GM19455 (cell line): ENCODE measurements at regions not wholly inside any gene's neighbourhood (a gene's known extent, or its start where the extent isn't known, plus 50 kb on each side); places are given as distances from the start of the nearest gene placed in this dataset.

Source experiments
- ATAC-seq: cut with Tn5 transposase; IDR thresholded peaks from one replicate; pipeline ENCODE4 v1.9.1; 2021; ENCODE audit not compliant: unreplicated experiment

DNA sequence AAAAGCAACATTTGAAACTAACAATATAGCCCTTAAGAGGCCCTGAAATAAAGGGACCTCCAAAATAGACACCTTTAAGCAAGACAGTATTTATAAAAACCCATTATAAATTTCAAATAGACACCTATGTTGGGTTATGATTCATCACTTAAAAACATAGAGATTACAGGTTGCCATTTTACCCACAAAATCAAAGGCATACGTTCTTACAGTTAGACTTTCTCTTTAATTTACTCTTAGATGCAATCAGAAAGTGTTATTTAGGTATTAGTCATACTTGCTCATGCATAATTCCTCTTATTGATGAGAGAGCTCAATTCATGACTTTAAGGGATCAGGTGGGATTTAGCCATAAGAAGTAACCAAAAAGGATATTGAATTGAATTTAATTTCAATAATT, 51.5 kb upstream of the TMEM200A start:
- peak; percentile 60 for ATAC-seq

DNA sequence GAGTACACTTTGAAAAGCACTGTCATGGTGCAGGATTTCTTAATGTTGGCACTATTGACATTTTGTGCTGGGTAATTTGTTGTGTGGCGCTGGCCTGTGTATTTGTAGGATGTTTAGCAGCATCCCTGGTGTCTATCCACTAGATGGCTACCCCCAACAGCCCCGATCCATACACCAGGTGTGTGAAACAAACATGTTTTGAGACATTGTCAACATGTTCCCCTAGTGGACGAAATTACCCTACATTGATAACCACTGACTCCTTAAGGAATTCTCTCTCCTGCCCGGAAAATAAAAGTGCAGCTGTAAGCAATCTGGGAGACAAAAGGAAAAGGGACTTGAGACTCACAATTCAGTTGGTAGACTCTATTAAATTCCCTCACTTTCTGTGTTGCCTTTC, 52.6 kb upstream of the TMEM200A start:
- ATAC-seq = no peak

DNA sequence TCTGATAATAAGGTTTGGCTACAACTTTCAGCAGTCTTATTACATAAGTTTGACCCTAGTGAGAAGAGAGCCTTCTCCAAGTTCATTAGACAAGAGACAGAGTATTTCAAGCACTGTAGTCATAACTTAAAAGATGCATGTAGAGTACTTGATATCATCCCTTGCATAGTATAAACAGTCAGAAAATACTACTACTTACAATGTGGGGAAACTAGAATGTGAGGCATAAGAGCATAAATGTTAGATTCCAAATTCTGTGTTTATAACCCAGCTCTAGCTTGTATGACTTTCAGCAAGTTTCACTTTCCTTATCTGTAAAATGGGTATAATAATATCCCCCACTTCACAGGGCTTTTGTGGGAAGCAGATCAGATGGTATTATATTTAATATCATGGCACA, 56.8 kb upstream of the TMEM200A start:
- ATAC-seq = no peak

DNA sequence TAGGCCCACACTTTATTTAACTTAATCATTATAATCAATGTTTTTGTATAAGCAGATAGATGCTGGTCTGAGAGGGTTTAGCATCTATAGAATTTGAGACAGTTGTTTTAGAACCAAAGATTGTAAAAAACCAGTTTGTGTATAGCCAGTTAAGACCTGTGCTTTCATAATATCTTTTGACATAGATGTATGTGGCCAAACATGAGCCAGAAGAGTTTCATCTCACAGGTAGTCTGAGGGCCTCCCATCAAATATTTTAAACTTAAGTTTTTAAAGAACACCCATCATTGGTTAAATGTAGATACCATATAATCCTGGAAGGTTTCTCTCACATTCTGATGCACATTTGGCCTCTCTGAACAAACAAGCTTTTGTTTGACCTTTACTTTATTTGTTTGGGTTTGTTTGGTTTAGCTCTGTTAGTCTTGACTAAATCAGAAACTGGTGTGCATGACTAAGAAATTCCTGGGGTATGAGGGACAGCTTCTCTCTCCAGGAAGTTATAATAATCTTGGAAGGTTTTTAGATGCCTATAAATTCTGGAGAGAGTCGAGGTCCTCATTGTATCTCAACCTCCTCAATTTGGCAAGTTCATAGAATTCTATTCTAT, 58.0 kb upstream of the TMEM200A start:
- ATAC-seq = no peak

DNA sequence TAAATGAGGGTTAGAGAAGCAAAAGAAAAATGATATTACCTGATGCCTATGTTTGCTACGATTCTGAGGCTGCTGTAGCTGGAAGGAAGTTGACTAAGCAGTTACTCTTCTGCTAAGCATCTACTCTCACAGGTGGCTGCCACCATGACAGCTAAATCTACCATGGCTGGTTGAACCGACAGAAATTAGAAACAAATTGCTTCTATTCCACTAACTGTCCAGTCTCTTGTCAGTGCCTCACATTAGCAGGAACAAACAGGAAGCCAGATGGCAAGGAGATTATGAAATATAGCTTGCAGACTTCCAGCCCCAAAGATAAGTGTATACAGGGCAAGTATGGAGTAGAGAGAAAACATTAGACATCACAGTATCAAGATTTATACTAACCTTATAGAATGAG, 59.4 kb upstream of the TMEM200A start:
- ATAC-seq = no peak

DNA sequence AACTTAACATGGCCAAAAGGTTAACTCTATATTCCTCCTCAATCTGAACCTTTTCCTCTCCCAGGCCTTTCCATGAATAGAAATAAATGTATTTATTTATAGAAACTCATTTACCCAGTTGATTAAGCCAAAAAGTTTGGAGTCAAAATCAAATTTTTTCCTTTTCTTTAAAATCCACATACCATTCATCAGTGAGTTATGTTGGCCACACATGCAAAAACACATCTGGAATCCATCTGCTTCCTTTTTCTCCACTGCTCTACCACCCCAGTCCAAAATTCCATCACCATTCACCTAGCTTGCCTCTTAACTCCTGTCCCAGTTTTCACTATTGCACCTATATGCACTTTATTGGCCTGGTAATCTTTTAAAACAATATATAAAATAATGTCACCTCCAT, 62.4 kb upstream of the TMEM200A start:
- no peak for ATAC-seq

DNA sequence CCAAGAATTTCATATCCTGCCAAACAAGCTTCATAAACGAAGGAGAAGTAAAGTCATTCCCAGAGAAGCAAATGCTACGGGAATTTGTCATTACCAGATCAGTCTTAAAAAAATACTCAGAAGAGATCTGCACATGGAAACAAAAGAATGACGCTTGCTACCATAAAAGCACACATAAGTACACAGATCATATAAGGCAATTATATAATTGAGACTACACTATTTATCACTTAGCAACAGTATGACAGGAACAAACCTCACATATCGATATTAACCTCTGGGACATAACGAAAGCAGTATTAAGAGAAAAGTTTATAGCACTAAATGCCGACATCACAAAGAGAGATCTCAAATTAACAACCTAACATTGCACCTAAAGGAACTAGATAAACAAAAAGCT, 67.6 kb upstream of the TMEM200A start:
- ATAC-seq = no peak

DNA sequence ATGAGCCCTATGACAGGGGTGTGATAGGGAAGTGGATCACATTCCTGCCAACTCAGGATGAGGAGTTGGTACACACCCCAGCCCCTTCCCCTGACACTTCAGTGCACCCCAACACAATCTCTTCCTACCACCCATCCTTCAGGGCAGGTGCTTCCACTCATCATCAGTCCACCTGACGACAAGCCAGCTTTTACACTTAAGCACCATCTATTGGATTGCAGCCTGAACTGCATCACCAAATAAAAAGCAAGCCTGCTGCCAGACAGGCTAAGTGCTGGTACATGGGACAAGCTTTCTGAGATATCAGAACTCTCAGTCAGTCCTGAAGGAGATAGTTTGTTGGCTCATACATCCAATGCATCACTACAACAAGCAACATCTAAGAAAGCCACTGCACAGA, 69.0 kb upstream of the TMEM200A start:
- no peak for ATAC-seq

DNA sequence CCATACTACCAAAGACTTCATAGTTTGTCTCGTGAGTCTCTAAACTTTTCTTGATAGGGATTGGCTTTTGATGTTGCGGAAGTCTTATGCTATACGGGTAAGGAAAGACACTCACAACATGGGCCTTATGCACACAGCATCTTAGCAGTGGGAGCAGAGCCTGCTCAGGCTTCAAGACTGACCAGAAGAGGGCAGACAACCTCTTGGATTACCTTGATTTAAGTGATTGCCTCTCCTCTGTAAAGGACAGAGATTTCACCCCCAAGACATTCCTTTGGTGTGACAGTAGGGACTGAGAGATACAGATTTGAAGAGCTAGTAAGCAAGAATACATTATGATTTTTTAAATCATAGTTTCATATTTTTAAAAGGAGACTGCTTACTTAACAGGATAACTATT, 71.0 kb upstream of the SAMD3 start:
- no peak for ATAC-seq

DNA sequence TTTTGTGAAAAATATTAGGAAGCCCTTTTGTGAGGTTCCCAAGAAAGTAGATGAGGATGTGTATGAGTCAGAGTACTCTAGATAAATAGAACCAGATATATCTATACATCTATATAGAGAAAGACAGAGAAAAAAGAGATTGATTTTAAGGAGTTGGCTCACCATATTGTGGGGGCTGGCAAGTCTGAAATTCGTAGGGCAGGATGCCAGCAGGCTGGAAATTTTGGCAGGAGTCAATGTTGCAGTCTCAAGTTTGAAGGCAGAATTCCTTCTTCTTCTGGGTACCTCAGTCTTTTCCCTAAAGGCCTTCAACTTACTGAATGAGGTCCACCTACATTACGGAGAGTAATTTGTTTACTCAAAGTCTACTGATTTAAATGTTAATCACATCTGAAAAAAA, 65.3 kb upstream of the SAMD3 start:
- ATAC-seq = no peak

DNA sequence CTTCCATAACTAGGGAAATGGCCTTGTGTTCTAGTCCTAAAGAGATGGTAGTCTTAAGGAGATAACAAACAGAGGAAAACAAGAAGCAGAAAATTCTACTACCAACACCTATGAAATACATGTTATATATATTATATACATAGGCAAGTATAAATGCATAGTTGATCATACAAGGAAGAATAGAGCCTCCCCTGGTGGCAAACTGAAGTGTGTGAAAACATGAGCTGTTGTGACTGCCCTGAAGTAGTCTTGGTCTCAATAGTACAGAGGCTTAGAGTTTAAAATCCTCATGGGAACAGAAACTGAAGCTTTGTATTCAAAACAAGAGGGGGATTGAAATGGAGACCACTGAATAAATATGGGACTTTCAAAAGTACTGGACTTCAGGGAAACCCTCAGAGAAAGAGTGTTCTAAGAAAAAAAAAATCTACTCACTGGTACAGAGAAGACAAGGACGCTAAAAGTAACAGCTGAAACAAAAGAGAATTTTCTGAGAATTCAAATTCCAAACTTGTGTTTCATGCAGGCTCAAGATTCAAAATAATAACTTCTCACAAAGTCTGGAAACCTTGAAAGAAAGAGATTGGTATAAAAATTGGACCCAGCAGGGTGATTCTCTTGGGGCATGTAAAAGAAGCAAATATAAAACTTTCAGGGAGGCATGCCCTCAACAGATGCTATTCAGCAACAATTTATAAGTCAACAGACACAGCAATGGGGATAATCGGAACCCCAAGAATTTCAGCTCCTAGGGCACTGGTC, 59.7 kb upstream of the SAMD3 start:
- peak; percentile 84 for ATAC-seq

DNA sequence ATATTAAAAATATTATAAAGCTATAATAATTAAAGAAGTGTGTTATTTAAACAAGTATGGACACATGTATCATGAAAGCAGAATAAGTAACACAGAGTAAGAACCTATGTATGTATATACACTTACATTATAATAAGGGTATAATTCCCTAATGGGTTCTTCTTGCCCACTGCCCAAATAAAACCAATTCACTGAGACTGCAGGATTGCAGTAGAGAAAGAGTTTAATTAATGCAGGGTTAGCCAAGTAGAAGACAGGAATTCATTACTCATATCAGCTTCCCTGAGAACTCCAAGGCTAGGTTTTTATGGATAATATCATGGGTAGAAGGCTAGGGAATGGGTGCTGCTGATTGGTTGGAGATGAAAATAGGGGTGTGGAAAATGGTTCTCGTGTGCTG, 53.8 kb upstream of the SAMD3 start:
- ATAC-seq = no peak

DNA sequence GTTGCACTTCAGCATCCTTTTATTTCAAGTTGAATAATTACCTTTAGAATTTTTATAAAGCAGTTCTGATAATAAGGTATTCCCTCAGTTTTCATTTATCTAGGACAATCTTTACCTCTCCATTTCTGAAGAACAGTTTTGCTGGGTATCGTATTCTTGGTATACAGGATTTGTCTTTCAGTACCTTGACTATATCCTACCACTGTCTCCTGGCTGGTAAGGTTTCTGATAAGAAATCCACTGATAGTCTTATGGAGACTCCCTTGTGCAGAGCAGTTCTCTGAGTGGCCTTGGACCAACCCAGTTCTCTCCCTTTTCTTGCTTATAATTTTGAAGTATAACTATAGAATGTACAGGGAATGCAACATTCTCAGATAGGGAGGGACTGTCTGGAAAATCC, 51.3 kb upstream of the SAMD3 start:
- ATAC-seq = no peak
